Endodermal cell (in vitro differentiated cells): ENCODE measurements at regions not wholly inside any gene's neighbourhood (a gene's known extent, or its start where the extent isn't known, plus 50 kb on each side); places are given as distances from the start of the nearest gene placed in this dataset.

Experiments
- DNase-seq: peaks from one replicate; pipeline ENCODE4 v3.0.0-alpha.2; 2017
- H3K27ac ChIP-seq: 2 replicates; pipeline ENCODE4 v1.5.1; 2013; ENCODE audit warnings: mild to moderate bottlenecking, low read depth, low read length, moderate library complexity
- H3K27me3 ChIP-seq: 2 replicates; pipeline ENCODE4 v1.6.1; 2013; ENCODE audit warnings: mild to moderate bottlenecking, low read length, moderate library complexity; ENCODE audit not compliant: insufficient read depth, control insufficient read depth, poor library complexity, severe bottlenecking
- H3K36me3 ChIP-seq: 2 replicates; pipeline ENCODE4 v1.7.0; 2013; ENCODE audit warnings: mild to moderate bottlenecking, low read length, moderate library complexity; ENCODE audit not compliant: control insufficient read depth, insufficient read depth
- H3K4me1 ChIP-seq: one replicate; pipeline ENCODE4 v1.7.0; 2013; ENCODE audit warnings: low read length; ENCODE audit not compliant: control insufficient read depth, insufficient read depth
- H3K4me3 ChIP-seq: 2 replicates; pipeline ENCODE4 v1.5.1; 2013; ENCODE audit warnings: mild to moderate bottlenecking, low read length, moderate library complexity
- H3K9ac ChIP-seq: 2 replicates; pipeline ENCODE4 v1.6.1; 2013; ENCODE audit warnings: mild to moderate bottlenecking, low read length, moderate library complexity; ENCODE audit not compliant: poor library complexity, severe bottlenecking; ENCODE audit errors: extremely low read depth
- H3K9me3 ChIP-seq: 2 replicates; pipeline ENCODE4 v1.6.1; 2013; ENCODE audit warnings: mild to moderate bottlenecking, low read length, moderate library complexity; ENCODE audit not compliant: control insufficient read depth
- H3K27ac Mint-ChIP-seq: 2 replicates; pipeline ENCODE4 v1.8.0; 2020; ENCODE audit warnings: mixed read lengths
- H3K27me3 Mint-ChIP-seq: 2 replicates; pipeline ENCODE4 v1.8.0; 2021; ENCODE audit warnings: mild to moderate bottlenecking, mixed read lengths; ENCODE audit not compliant: insufficient read depth
- H3K36me3 Mint-ChIP-seq: 2 replicates; pipeline ENCODE4 v1.8.0; 2020; ENCODE audit warnings: low read depth, mixed read lengths
- H3K4me1 Mint-ChIP-seq: 2 replicates; pipeline ENCODE4 v1.8.0; 2020; ENCODE audit warnings: mixed read lengths
- H3K4me3 Mint-ChIP-seq: 2 replicates; pipeline ENCODE4 v1.8.0; 2020; ENCODE audit warnings: mild to moderate bottlenecking, moderate library complexity, mixed read lengths
- H3K9me3 Mint-ChIP-seq: 2 replicates; pipeline ENCODE4 v1.8.0; 2020; ENCODE audit warnings: mild to moderate bottlenecking, mixed read lengths
- CTCF ChIP-seq: fragments of 200-600 bp; sonication (generic); conservative IDR thresholded peaks from 2 replicates; pipeline ENCODE4 v1.5.0; 2021; ENCODE audit warnings: antibody characterized with exemption, mild to moderate bottlenecking
- WGBS, 2 experiments: methylation state at CpG; one replicate each; pipeline versions ENCODE4 v1.1.5 to v1.1.7; 2013; ENCODE audit warnings: missing lambda C conversion rate in 2 of 2, mixed read lengths in 1 of 2; ENCODE audit not compliant: insufficient coverage in 1 of 2, insufficient read length in 1 of 2; 5-methylcytosine and 5-hydroxymethylcytosine counted together

- H3K27me3 Mint-ChIP-seq, result no peaks in the 10 kb centered on the region
- no peak for DNase-seq
- no peak for TF ChIP-seq CTCF
- no peak overlapping the region for H3K27ac Mint-ChIP-seq
- no peak overlapping the region for H3K4me3 Mint-ChIP-seq
- H3K9me3 ChIP-seq, result no peaks in the 10 kb centered on the region
- H3K27ac ChIP-seq, result no peak overlapping the region
- no peaks in the 10 kb centered on the region for H3K27me3 ChIP-seq
- H3K4me1 Mint-ChIP-seq, result peaks cover 4% of the 10 kb centered on the region
- no peaks in the 10 kb centered on the region for H3K4me1 ChIP-seq
- no peaks in the 10 kb centered on the region for H3K9me3 Mint-ChIP-seq
- H3K36me3 Mint-ChIP-seq, result no peaks in the 10 kb centered on the region
- H3K9ac ChIP-seq, result no peak overlapping the region
- WGBS, 2 experiments, result 92 to 100% methylated on average over 1 to 3 of the region's 3 CpGs
- no peak overlapping the region for H3K4me3 ChIP-seq
- H3K36me3 ChIP-seq, result no peaks in the 10 kb centered on the region
Observed at GRCh38 chr17:53149316-53149715, 673.4 kb upstream of the KIF2B start.

GRCh38 chr17:53148058-53148457 is 674.7 kb upstream of the KIF2B start:
- H3K36me3 Mint-ChIP-seq, result no peaks in the 10 kb centered on the region
- no peaks in the 10 kb centered on the region for H3K36me3 ChIP-seq
- H3K4me3 Mint-ChIP-seq, result no peak overlapping the region
- H3K27ac ChIP-seq, result no peak overlapping the region
- H3K9me3 ChIP-seq, result no peaks in the 10 kb centered on the region
- H3K4me1 ChIP-seq, result peaks cover 2% of the 10 kb centered on the region
- H3K27ac Mint-ChIP-seq, result no peak overlapping the region
- H3K27me3 ChIP-seq, result no peaks in the 10 kb centered on the region
- no peak overlapping the region for H3K9ac ChIP-seq
- H3K4me1 Mint-ChIP-seq, result peaks cover 10% of the 10 kb centered on the region
- no peak overlapping the region for H3K4me3 ChIP-seq
- WGBS, 2 experiments, result 100% methylated on average over 1 of the region's 1 CpG
- DNase-seq, result no peak
- no peaks in the 10 kb centered on the region for H3K27me3 Mint-ChIP-seq
- H3K9me3 Mint-ChIP-seq, result no peaks in the 10 kb centered on the region
- no peak for TF ChIP-seq CTCF

GRCh38 chr17:53142890-53143289 is 679.8 kb upstream of the KIF2B start:
- no peaks in the 10 kb centered on the region for H3K36me3 Mint-ChIP-seq
- H3K9me3 Mint-ChIP-seq, result no peaks in the 10 kb centered on the region
- H3K4me1 Mint-ChIP-seq, result peaks cover 20% of the 10 kb centered on the region
- Histone ChIP-seq H3K9me3 (no peaks in the 10 kb centered on the region), H3K4me1 (peaks cover 10% of the 10 kb centered on the region), H3K4me3 (no peak overlapping the region), H3K27me3 (no peaks in the 10 kb centered on the region), H3K36me3 (no peaks in the 10 kb centered on the region), H3K9ac (no peak overlapping the region), H3K27ac (no peak overlapping the region)
- no peak overlapping the region for H3K4me3 Mint-ChIP-seq
- H3K27ac Mint-ChIP-seq, result peak overlapping the region; percentile 67
- 56 to 60% methylated on average over 1 to 3 of the region's 3 CpGs for WGBS, 2 experiments
- TF ChIP-seq CTCF, result no peak
- no peaks in the 10 kb centered on the region for H3K27me3 Mint-ChIP-seq
- DNase-seq, result peak; percentile 69
